ENCODE measurements at regions not wholly inside any gene's neighbourhood (a gene's known extent, or its start where the extent isn't known, plus 50 kb on each side); places are given as distances from the start of the nearest gene placed in this dataset.

DNA sequence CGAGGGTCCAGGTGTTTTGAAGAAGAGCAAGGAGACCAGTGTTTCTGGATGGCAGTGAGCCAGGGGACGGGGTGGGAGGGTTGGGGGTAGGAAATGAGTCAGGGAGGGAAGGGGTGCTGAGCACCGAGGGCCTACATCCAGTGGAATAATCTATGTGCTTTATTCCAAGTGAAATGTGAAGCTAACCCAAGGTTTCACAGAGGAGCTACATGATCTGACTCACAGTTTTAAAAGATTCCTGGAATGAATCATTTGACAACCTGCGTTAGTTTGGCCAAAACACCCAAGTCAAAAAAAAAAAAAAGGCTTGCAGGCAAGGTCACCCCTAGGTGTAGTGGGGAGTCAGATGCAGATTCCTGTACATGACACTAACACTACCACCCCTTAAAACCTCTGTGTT, 419.7 kb upstream of the MEX3C start:
- Histone ChIP-seq H3K27ac (ENCODE audit: low read depth in 1 of 2, low read length in 1 of 2) (no peak overlapping the region), H3K4me1 (ENCODE audit: control insufficient read depth in 5 of 5, insufficient read depth in 5 of 5, low read length in 5 of 5) (no peaks in the 10 kb centered on the region), H3K9ac (ENCODE audit: insufficient read depth in 1 of 2, low read length in 2 of 2) (no peak overlapping the region), H3K27me3 (ENCODE audit: control insufficient read depth in 3 of 3, insufficient read depth in 3 of 3, low read length in 2 of 3) (peaks cover 4 to 8% (median 4%) of the 10 kb centered on the region in 3 donors), H3K4me3 (no peak overlapping the region), H3K9me3 (ENCODE audit: control insufficient read depth in 4 of 4, insufficient read depth in 3 of 4, low read length in 3 of 4) (peaks cover 0 to 6% (median 0%) of the 10 kb centered on the region in 4 donors), H3K36me3 (ENCODE audit: control insufficient read depth in 4 of 4, insufficient read depth in 4 of 4, low read length in 4 of 4) (no peaks in the 10 kb centered on the region)
- ATAC-seq (ENCODE audit: insufficient read depth, low FRiP score): no peak
- WGBS, 2 donors: 57 to 71% methylated on average over 4 of the region's 4 CpGs
- DNase-seq: no peak
- no peak for TF ChIP-seq CTCF (IDR thresholded peaks at IDR 0.05; ENCODE audit: control extremely low read depth, extremely low read depth)

DNA sequence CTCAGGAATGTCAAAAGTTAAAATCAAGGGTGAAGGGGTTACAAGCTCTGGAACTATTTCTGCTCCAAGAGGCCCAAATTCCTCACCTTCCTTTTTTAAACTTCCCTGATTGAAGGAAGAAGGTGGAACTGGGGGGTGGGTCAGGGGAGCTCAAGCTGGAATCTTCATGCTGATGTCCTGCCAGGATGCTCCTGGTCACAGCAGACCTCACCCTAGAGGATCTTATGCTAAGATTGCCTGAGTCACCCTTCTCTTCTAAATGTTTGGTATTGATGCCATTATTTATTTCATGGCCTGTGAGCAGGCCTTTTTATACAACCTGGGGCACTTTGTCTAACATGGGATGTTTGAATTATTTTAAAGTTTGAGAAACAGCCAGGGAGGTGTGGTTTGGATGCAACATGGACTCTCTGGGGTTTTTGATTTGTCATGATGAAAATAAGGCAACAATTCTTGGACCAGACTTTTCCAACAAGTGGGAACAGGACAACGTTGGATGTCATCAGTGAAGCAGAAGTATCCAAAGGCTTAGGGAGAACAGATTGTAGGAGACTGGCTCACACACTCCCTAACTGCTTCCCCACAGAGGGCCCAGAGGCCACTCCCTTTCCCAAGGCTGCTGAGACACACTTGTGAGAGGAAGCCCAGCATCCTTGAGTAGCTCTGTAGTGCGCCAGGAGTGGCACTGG, 420.2 kb upstream of the MEX3C start:
- DNase-seq (no peak), ATAC-seq (ENCODE audit: insufficient read depth, low FRiP score) (no peak)
- Histone ChIP-seq H3K36me3 (ENCODE audit: control insufficient read depth in 4 of 4, insufficient read depth in 4 of 4, low read length in 4 of 4) (no peaks in the 10 kb centered on the region), H3K9ac (ENCODE audit: insufficient read depth in 1 of 2, low read length in 2 of 2) (no peak overlapping the region), H3K9me3 (ENCODE audit: control insufficient read depth in 4 of 4, insufficient read depth in 3 of 4, low read length in 3 of 4) (peaks cover 0 to 6% (median 0%) of the 10 kb centered on the region in 4 donors), H3K4me3 (no peak overlapping the region), H3K27me3 (ENCODE audit: control insufficient read depth in 3 of 3, insufficient read depth in 3 of 3, low read length in 2 of 3) (peaks cover 4 to 9% (median 5%) of the 10 kb centered on the region in 3 donors), H3K27ac (ENCODE audit: low read depth in 1 of 2, low read length in 1 of 2) (no peak overlapping the region), H3K4me1 (ENCODE audit: control insufficient read depth in 5 of 5, insufficient read depth in 5 of 5, low read length in 5 of 5) (no peaks in the 10 kb centered on the region)
- no peak for TF ChIP-seq CTCF (IDR thresholded peaks at IDR 0.05; ENCODE audit: control extremely low read depth, extremely low read depth)
- WGBS, 2 donors: 57 to 72% methylated on average over 2 of the region's 2 CpGs

DNA sequence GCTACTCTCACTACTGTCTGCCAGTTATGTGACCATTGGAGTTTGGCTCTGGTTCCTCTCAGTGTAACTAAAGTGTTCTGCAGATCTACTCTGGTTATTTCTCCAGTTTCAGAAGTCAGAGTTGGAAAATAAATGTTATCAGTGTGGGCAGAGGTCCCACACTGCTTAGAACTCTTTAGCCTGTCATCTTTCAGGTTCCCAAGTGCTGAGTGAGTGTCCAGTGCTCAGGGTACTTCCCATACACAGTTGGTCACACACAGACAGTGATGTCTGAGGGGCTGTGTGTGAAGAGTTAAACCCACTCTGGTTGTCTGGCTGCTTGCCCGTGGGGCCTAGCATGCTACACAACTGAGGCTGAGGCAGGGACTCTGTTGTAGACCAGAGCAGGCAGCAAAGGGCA, 421.8 kb upstream of the MEX3C start:
- no peak overlapping the region for H3K4me3 ChIP-seq
- H3K9me3 ChIP-seq (ENCODE audit: control insufficient read depth in 4 of 4, insufficient read depth in 3 of 4, low read length in 3 of 4): peaks cover 0 to 6% (median 0%) of the 10 kb centered on the region in 4 donors
- H3K9ac ChIP-seq (ENCODE audit: insufficient read depth in 1 of 2, low read length in 2 of 2): no peak overlapping the region
- no peaks in the 10 kb centered on the region for H3K4me1 ChIP-seq (ENCODE audit: control insufficient read depth in 5 of 5, insufficient read depth in 5 of 5, low read length in 5 of 5)
- no peaks in the 10 kb centered on the region for H3K36me3 ChIP-seq (ENCODE audit: control insufficient read depth in 4 of 4, insufficient read depth in 4 of 4, low read length in 4 of 4)
- no peak overlapping the region for H3K27ac ChIP-seq (ENCODE audit: low read depth in 1 of 2, low read length in 1 of 2)
- no peak for TF ChIP-seq CTCF (IDR thresholded peaks at IDR 0.05; ENCODE audit: control extremely low read depth, extremely low read depth)
- WGBS, 2 donors: 33 to 37% methylated on average over 1 of the region's 1 CpG
- ATAC-seq (ENCODE audit: insufficient read depth, low FRiP score) (no peak), DNase-seq (no peak)
- H3K27me3 ChIP-seq (ENCODE audit: control insufficient read depth in 3 of 3, insufficient read depth in 3 of 3, low read length in 2 of 3): peaks cover 0 to 9% (median 5%) of the 10 kb centered on the region in 3 donors

All from lung (tissue), 11 donors.